Mesenchymal stem cell (in vitro differentiated cells and primary cell): ENCODE measurements at regions not wholly inside any gene's neighbourhood (a gene's known extent, or its start where the extent isn't known, plus 50 kb on each side); places are given as distances from the start of the nearest gene placed in this dataset.

Experiments used
- DNase-seq: peaks from one replicate; pipeline ENCODE4 v3.0.0-alpha.2; 2013
- H2AFZ ChIP-seq: one replicate; pipeline ENCODE4 v1.6.1; 2013; ENCODE audit warnings: low read depth, mild to moderate bottlenecking, control low read depth, inconsistent platforms, low read length, moderate library complexity
- H2AK5ac ChIP-seq: 2 replicates; pipeline ENCODE4 v1.6.1; 2013; ENCODE audit warnings: low read length, moderate library complexity, mild to moderate bottlenecking, inconsistent platforms; ENCODE audit not compliant: severe bottlenecking
- H2BK120ac ChIP-seq: one replicate; pipeline ENCODE4 v1.6.1; 2013; ENCODE audit warnings: low read depth, mild to moderate bottlenecking, inconsistent platforms, low read length, moderate library complexity
- H2BK12ac ChIP-seq, 2 experiments: one replicate each; pipeline ENCODE4 v1.6.1; 2013; ENCODE audit warnings: inconsistent platforms in 2 of 2, low read length in 2 of 2, mild to moderate bottlenecking in 2 of 2, moderate library complexity in 2 of 2, control low read depth in 1 of 2
- H2BK15ac ChIP-seq: one replicate; pipeline ENCODE4 v1.6.1; 2013; ENCODE audit warnings: mild to moderate bottlenecking, low read depth, inconsistent platforms; ENCODE audit not compliant: poor library complexity, severe bottlenecking
- H2BK5ac ChIP-seq: 2 replicates; pipeline ENCODE4 v1.6.1; 2013; ENCODE audit warnings: low read depth, mild to moderate bottlenecking, low read length, control low read depth, inconsistent platforms; ENCODE audit not compliant: poor library complexity, severe bottlenecking
- H3K14ac ChIP-seq, 2 experiments: one replicate each; pipeline ENCODE4 v1.6.1; 2013; ENCODE audit warnings: inconsistent platforms in 2 of 2, low read length in 2 of 2, control low read depth in 1 of 2, mild to moderate bottlenecking in 1 of 2, moderate library complexity in 1 of 2
- H3K18ac ChIP-seq, 2 experiments: one replicate each; pipeline ENCODE4 v1.6.1; 2013; ENCODE audit warnings: inconsistent platforms in 2 of 2, low read length in 2 of 2, control low read depth in 1 of 2, low read depth in 1 of 2, mild to moderate bottlenecking in 1 of 2
- H3K23ac ChIP-seq, 2 experiments: one replicate each; pipeline ENCODE4 v1.6.1; 2013; ENCODE audit warnings: inconsistent platforms in 2 of 2, low read length in 2 of 2, mild to moderate bottlenecking in 2 of 2, moderate library complexity in 2 of 2, control low read depth in 1 of 2
- H3K27ac ChIP-seq: 2 replicates; pipeline ENCODE4 v1.5.1; 2013; ENCODE audit warnings: mild to moderate bottlenecking, moderate library complexity, low read length, control low read depth, inconsistent platforms; ENCODE audit not compliant: poor library complexity, severe bottlenecking
- H3K27me3 ChIP-seq, 2 experiments: 2 replicates each; pipeline versions ENCODE4 v1.6.1 to v1.7.0; 2013; ENCODE audit warnings: low read length in 2 of 2, mild to moderate bottlenecking in 2 of 2, moderate library complexity in 2 of 2, control low read depth in 1 of 2, inconsistent platforms in 1 of 2; ENCODE audit not compliant: control insufficient read depth in 1 of 2, insufficient read depth in 1 of 2
- H3K36me3 ChIP-seq, 2 experiments: 2 replicates each; pipeline versions ENCODE4 v1.6.1 to v1.7.0; 2013; ENCODE audit warnings: low read length in 2 of 2, control low read depth in 1 of 2, inconsistent platforms in 1 of 2, low read depth in 1 of 2, mild to moderate bottlenecking in 1 of 2; ENCODE audit not compliant: insufficient read depth in 2 of 2, control insufficient read depth in 1 of 2
- H3K4ac ChIP-seq, 2 experiments: one replicate each; pipeline ENCODE4 v1.6.1; 2013; ENCODE audit warnings: inconsistent platforms in 2 of 2, low read length in 2 of 2, mild to moderate bottlenecking in 2 of 2, moderate library complexity in 2 of 2, control low read depth in 1 of 2, low read depth in 1 of 2
- H3K4me1 ChIP-seq: 2 replicates; pipeline ENCODE4 v1.6.1; 2013; ENCODE audit warnings: low read depth, low read length, control low read depth; ENCODE audit not compliant: control insufficient read depth, insufficient read depth
- H3K4me2 ChIP-seq: 2 replicates; pipeline ENCODE4 v1.6.1; 2013; ENCODE audit warnings: low read length, mild to moderate bottlenecking, inconsistent platforms; ENCODE audit not compliant: poor library complexity, severe bottlenecking
- H3K4me3 ChIP-seq, 2 experiments: 2 replicates each; pipeline versions ENCODE4 v1.5.1 to v1.7.0; 2013; ENCODE audit warnings: low read length in 2 of 2, mild to moderate bottlenecking in 2 of 2, control low read depth in 1 of 2, low read depth in 1 of 2; ENCODE audit not compliant: insufficient read depth in 1 of 2
- H3K79me1 ChIP-seq: replicated peaks from 2 replicates; pipeline ENCODE4 v1.6.1; 2013; ENCODE audit warnings: mild to moderate bottlenecking, control low read depth, low read length, inconsistent platforms; ENCODE audit not compliant: poor library complexity, severe bottlenecking
- H3K9ac ChIP-seq: 2 replicates; pipeline ENCODE4 v1.7.0; 2013; ENCODE audit warnings: mild to moderate bottlenecking, low read length, moderate library complexity
- H3K9me3 ChIP-seq: 2 replicates; pipeline ENCODE4 v1.7.0; 2013; ENCODE audit warnings: mild to moderate bottlenecking, low read length; ENCODE audit not compliant: control insufficient read depth
- H4K8ac ChIP-seq: one replicate; pipeline ENCODE4 v1.6.1; 2013; ENCODE audit warnings: inconsistent platforms, mild to moderate bottlenecking, low read length, moderate library complexity
- H4K91ac ChIP-seq: one replicate; pipeline ENCODE4 v1.6.1; 2013; ENCODE audit warnings: mild to moderate bottlenecking, low read length, inconsistent platforms
- WGBS: methylation state at CpG from one replicate; pipeline ENCODE4 v1.1.7; 2013; ENCODE audit warnings: mixed read lengths; 5-methylcytosine and 5-hydroxymethylcytosine counted together

GRCh38 chr5:89133129-89133528 lies 250.1 kb upstream of the MEF2C start:
- Histone ChIP-seq H3K4ac (no peak overlapping the region), H3K14ac (no peak overlapping the region), H3K27me3 (no peaks in the 10 kb centered on the region), H3K79me1 (no peaks in the 10 kb centered on the region), H2BK5ac (no peak overlapping the region), H3K9ac (no peak overlapping the region), H3K18ac (no peak overlapping the region), H3K36me3 (no peaks in the 10 kb centered on the region), H2AFZ (no peak overlapping the region), H4K8ac (no peak overlapping the region), H2BK120ac (no peak overlapping the region), H2BK15ac (no peak overlapping the region), H3K27ac (no peak overlapping the region), H3K4me2 (no peak overlapping the region), H3K4me1 (no peaks in the 10 kb centered on the region), H3K4me3 (no peak overlapping the region), H3K23ac (no peak overlapping the region), H3K9me3 (no peaks in the 10 kb centered on the region), H4K91ac (no peak overlapping the region), H2AK5ac (no peak overlapping the region), H2BK12ac (no peak overlapping the region)
- DNase-seq: no peak
- WGBS: no CpG with 5 or more reads among the region's 1 CpG

- Histone ChIP-seq H3K14ac (no peak overlapping the region), H4K8ac (no peak overlapping the region), H2AFZ (no peak overlapping the region), H2BK15ac (no peak overlapping the region), H3K9me3 (no peaks in the 10 kb centered on the region), H3K4me1 (no peaks in the 10 kb centered on the region), H3K36me3 (no peaks in the 10 kb centered on the region), H2AK5ac (no peak overlapping the region), H3K4me3 (no peak overlapping the region), H3K79me1 (no peaks in the 10 kb centered on the region), H2BK12ac (no peak overlapping the region), H2BK120ac (no peak overlapping the region), H3K9ac (no peak overlapping the region), H3K27ac (no peak overlapping the region), H3K23ac (no peak overlapping the region), H3K4ac (no peak overlapping the region), H3K18ac (no peak overlapping the region), H3K4me2 (no peak overlapping the region), H4K91ac (no peak overlapping the region), H3K27me3 (no peaks in the 10 kb centered on the region), H2BK5ac (no peak overlapping the region)
- 80% methylated on average over 1 of the region's 1 CpG for WGBS
- DNase-seq: no peak
These were observed 247.9 kb upstream of the MEF2C start for GRCh38 chr5:89130851-89131250.

GRCh38 chr5:89129941-89130340 lies 247.0 kb upstream of the MEF2C start:
- Histone ChIP-seq H3K27me3 (no peaks in the 10 kb centered on the region), H2AFZ (no peak overlapping the region), H3K23ac (no peak overlapping the region), H3K9me3 (no peaks in the 10 kb centered on the region), H3K4me2 (no peak overlapping the region), H3K18ac (no peak overlapping the region), H3K4me3 (no peak overlapping the region), H3K27ac (no peak overlapping the region), H2AK5ac (no peak overlapping the region), H2BK120ac (no peak overlapping the region), H3K9ac (no peak overlapping the region), H2BK12ac (no peak overlapping the region), H4K91ac (no peak overlapping the region), H3K14ac (no peak overlapping the region), H2BK5ac (no peak overlapping the region), H3K36me3 (no peaks in the 10 kb centered on the region), H3K4ac (no peak overlapping the region), H3K79me1 (no peaks in the 10 kb centered on the region), H4K8ac (no peak overlapping the region), H2BK15ac (no peak overlapping the region), H3K4me1 (no peaks in the 10 kb centered on the region)
- no peak for DNase-seq
- no CpG with 5 or more reads among the region's 1 CpG for WGBS

GRCh38 chr5:89128906-89129625 lies 246.1 kb upstream of the MEF2C start:
- no peak overlapping the region for H3K18ac ChIP-seq
- H3K79me1 ChIP-seq: no peaks in the 10 kb centered on the region
- WGBS: 92% methylated on average over 2 of the region's 2 CpGs

More at GRCh38 chr5:89128906-89129625, 246.1 kb upstream of the MEF2C start:
- Histone ChIP-seq H3K4ac (no peak overlapping the region), H4K8ac (no peak overlapping the region), H3K9me3 (no peaks in the 10 kb centered on the region), H2AK5ac (no peak overlapping the region), H3K4me3 (no peak overlapping the region), H2AFZ (no peak overlapping the region), H3K27ac (no peak overlapping the region), H3K36me3 (no peaks in the 10 kb centered on the region), H2BK5ac (no peak overlapping the region), H4K91ac (no peak overlapping the region), H3K23ac (no peak overlapping the region), H2BK12ac (no peak overlapping the region), H3K4me1 (no peaks in the 10 kb centered on the region), H2BK15ac (no peak overlapping the region), H2BK120ac (no peak overlapping the region), H3K9ac (no peak overlapping the region), H3K14ac (no peak overlapping the region), H3K4me2 (no peak overlapping the region), H3K27me3 (no peaks in the 10 kb centered on the region)
- no peak for DNase-seq
